Liver (tissue), 8 donors: ENCODE measurements at regions not wholly inside any gene's neighbourhood (a gene's known extent, or its start where the extent isn't known, plus 50 kb on each side); places are given as distances from the start of the nearest gene placed in this dataset.

Experiments
- DNase-seq: peaks from one replicate; pipeline ENCODE4 v3.0.0-alpha.2; 2017; ENCODE audit warnings: low spot score
- H3K27ac ChIP-seq, 2 donors: one replicate each; pipeline ENCODE4 v1.7.0; 2013; ENCODE audit warnings: inconsistent platforms in 2 of 2, low read length in 2 of 2, control low read depth in 1 of 2, low read depth in 1 of 2, mild to moderate bottlenecking in 1 of 2
- H3K27me3 ChIP-seq, 4 donors: one replicate each; pipeline versions ENCODE4 v1.6.1 to v1.7.0; 2013; ENCODE audit warnings: low read length in 3 of 4, inconsistent platforms in 1 of 4, mild to moderate bottlenecking in 1 of 4, moderate library complexity in 1 of 4; ENCODE audit not compliant: control insufficient read depth in 4 of 4, insufficient read depth in 4 of 4
- H3K36me3 ChIP-seq, 4 donors: one replicate each; pipeline versions ENCODE4 v1.6.1 to v1.7.0; 2013; ENCODE audit warnings: low read length in 3 of 4, mild to moderate bottlenecking in 3 of 4, low read depth in 1 of 4, moderate library complexity in 1 of 4; ENCODE audit not compliant: control insufficient read depth in 4 of 4, insufficient read depth in 3 of 4
- H3K4me1 ChIP-seq, 4 donors: one replicate each; pipeline versions ENCODE4 v1.6.1 to v1.7.0; 2013; ENCODE audit warnings: low read length in 3 of 4, mild to moderate bottlenecking in 3 of 4, moderate library complexity in 1 of 4; ENCODE audit not compliant: control insufficient read depth in 4 of 4, insufficient read depth in 4 of 4
- H3K4me3 ChIP-seq, 3 donors: one replicate each; pipeline versions ENCODE4 v1.6.1 to v1.7.0; 2013; ENCODE audit warnings: low read length in 3 of 3, control low read depth in 1 of 3, low read depth in 1 of 3, mild to moderate bottlenecking in 1 of 3
- H3K9ac ChIP-seq, 2 donors: one replicate each; pipeline ENCODE4 v1.7.0; 2013; ENCODE audit warnings: low read length in 2 of 2, mild to moderate bottlenecking in 2 of 2, moderate library complexity in 2 of 2, control low read depth in 1 of 2, low read depth in 1 of 2
- H3K9me3 ChIP-seq, 4 donors: one replicate each; pipeline versions ENCODE4 v1.6.1 to v1.7.0; 2013; ENCODE audit warnings: low read length in 3 of 4; ENCODE audit not compliant: control insufficient read depth in 4 of 4
- CTCF ChIP-seq: fragments of 150-350 bp; IDR thresholded peaks from 2 replicates; pipeline ENCODE4 v1.5.1; 2017; ENCODE audit warnings: improper control_type of control experiment, low read depth, low read length; ENCODE audit not compliant: missing input control
- EGR1 ChIP-seq, 2 donors: IDR thresholded peaks; 2 replicates each; pipeline ENCODE4 v1.6.1; 2016 to 2018; ENCODE audit warnings: antibody characterized with exemption in 2 of 2, low read depth in 2 of 2
- GABPA ChIP-seq, 2 donors: IDR thresholded peaks in 1 of 2; conservative IDR thresholded peaks in 1 of 2; 2 replicates each; pipeline ENCODE4 v1.6.1; 2016; ENCODE audit warnings: antibody characterized with exemption in 2 of 2, mild to moderate bottlenecking in 1 of 2, moderate library complexity in 1 of 2
- HNF4G ChIP-seq: IDR thresholded peaks from 2 replicates; pipeline ENCODE4 v1.6.1; 2016; ENCODE audit warnings: antibody characterized with exemption
- JUND ChIP-seq, 2 donors: IDR thresholded peaks; 2 replicates each; pipeline ENCODE4 v1.6.1; 2016; ENCODE audit warnings: antibody characterized with exemption in 2 of 2
- MAX ChIP-seq: IDR thresholded peaks from 2 replicates; pipeline ENCODE4 v1.6.1; 2016; ENCODE audit warnings: antibody characterized with exemption
- RAD21 ChIP-seq, 2 donors: IDR thresholded peaks; 2 replicates each; pipeline ENCODE4 v1.6.1; 2016; ENCODE audit warnings: antibody characterized with exemption in 2 of 2, mild to moderate bottlenecking in 2 of 2
- REST ChIP-seq: IDR thresholded peaks from 2 replicates; pipeline ENCODE4 v1.6.1; 2016; ENCODE audit warnings: antibody characterized with exemption, mild to moderate bottlenecking
- RXRA ChIP-seq, 2 donors: IDR thresholded peaks; 2 replicates each; pipeline ENCODE4 v1.6.1; 2017 to 2018; ENCODE audit warnings: antibody characterized with exemption in 2 of 2, mild to moderate bottlenecking in 1 of 2
- SP1 ChIP-seq: IDR thresholded peaks from 2 replicates; pipeline ENCODE4 v1.6.1; 2018; ENCODE audit warnings: antibody characterized with exemption, mild to moderate bottlenecking
- TAF1 ChIP-seq: conservative IDR thresholded peaks from 2 replicates; pipeline ENCODE4 v1.6.1; 2016; ENCODE audit warnings: antibody characterized with exemption, mild to moderate bottlenecking
- YY1 ChIP-seq: IDR thresholded peaks from 2 replicates; pipeline ENCODE4 v1.6.1; 2016; ENCODE audit warnings: antibody characterized with exemption, mild to moderate bottlenecking
- ZBTB33 ChIP-seq: IDR thresholded peaks from 2 replicates; pipeline ENCODE4 v1.6.1; 2016; ENCODE audit warnings: antibody characterized with exemption
- WGBS: extraction: QIAGEN DNeasy Blood & Tissue Kit; methylation state at CpG from one replicate; pipeline ENCODE4 v1.1.7; 2013; 5-methylcytosine and 5-hydroxymethylcytosine counted together
- donor health status: healthy.
- donor health status: healthy.
- donor health status: healthy.
- donor health status: healthy.
- donor health status: healthy.

GRCh38 chr3:1808590-1808989 is 290.1 kb upstream of the CNTN4 start:
- no peak overlapping the region for H3K27ac ChIP-seq
- no peaks in the 10 kb centered on the region for H3K4me1 ChIP-seq
- TF ChIP-seq RXRA (IDR thresholded peaks at IDR 0.05), result no peak
- no peak for TF ChIP-seq TAF1
- TF ChIP-seq ZBTB33, result no peak
- TF ChIP-seq GABPA (IDR thresholded peaks at IDR 0.05 in 1 of 2, conservative IDR thresholded peaks at IDR 0.05 in 1 of 2), result no peak
- no peak for TF ChIP-seq REST
- no peak for TF ChIP-seq RAD21 (IDR thresholded peaks at IDR 0.05)
- no peak for TF ChIP-seq SP1
- TF ChIP-seq YY1, result no peak
- TF ChIP-seq HNF4G, result no peak
- H3K9me3 ChIP-seq, result peaks cover 0 to 5% (median 2%) of the 10 kb centered on the region in 4 donors
- 72% methylated on average over 1 of the region's 1 CpG for WGBS
- H3K9ac ChIP-seq, result no peak overlapping the region
- H3K36me3 ChIP-seq, result no peaks in the 10 kb centered on the region
- H3K27me3 ChIP-seq, result no peaks in the 10 kb centered on the region
- no peak for DNase-seq
- no peak overlapping the region for H3K4me3 ChIP-seq

- Histone ChIP-seq H3K36me3 (no peaks in the 10 kb centered on the region), H3K27ac (no peak overlapping the region), H3K9me3 (no peaks in the 10 kb centered on the region), H3K27me3 (no peaks in the 10 kb centered on the region), H3K9ac (no peak overlapping the region), H3K4me3 (no peak overlapping the region), H3K4me1 (no peaks in the 10 kb centered on the region)
- 69% methylated on average over 5 of the region's 5 CpGs for WGBS
- TF ChIP-seq CTCF, result no peak
- TF ChIP-seq MAX, result no peak
- TF ChIP-seq TAF1, result no peak
- TF ChIP-seq EGR1 (IDR thresholded peaks at IDR 0.05; ENCODE audit: low read depth in 2 of 2), result no peak
- TF ChIP-seq JUND (IDR thresholded peaks at IDR 0.05), result no peak
- DNase-seq, result no peak
Measured at GRCh38 chr3:1823867-1824266, 274.8 kb upstream of the CNTN4 start.
